Vagina (tissue), 2 donors: ENCODE measurements at regions not wholly inside any gene's neighbourhood (a gene's known extent, or its start where the extent isn't known, plus 50 kb on each side); places are given as distances from the start of the nearest gene placed in this dataset.

Experiments used
- DNase-seq, 2 donors: peaks; one replicate each; pipeline ENCODE4 v3.0.0-alpha.2; 2017; ENCODE audit errors: extremely low spot score in 2 of 2
- H3K27ac ChIP-seq: fragments of 200-600 bp; sonication (generic); one replicate; pipeline ENCODE4 v1.5.1; 2019
- H3K27me3 ChIP-seq: fragments of 200-600 bp; sonication (generic); one replicate; pipeline ENCODE4 v1.5.1; 2019
- H3K36me3 ChIP-seq, 2 donors: fragments of 200-600 bp; sonication (generic); one replicate each; pipeline ENCODE4 v1.5.1; 2017 to 2019
- H3K4me1 ChIP-seq: fragments of 200-600 bp; sonication (generic); one replicate; pipeline ENCODE4 v1.5.1; 2019
- H3K4me3 ChIP-seq, 2 donors: fragments of 200-600 bp; sonication (generic); 1 replicate in 1 of 2; 2 replicates in 1 of 2; pipeline ENCODE4 v1.5.1; 2016 to 2019
- H3K9me3 ChIP-seq: fragments of 200-600 bp; sonication (generic); one replicate; pipeline ENCODE4 v1.5.1; 2019
- CTCF ChIP-seq, 3 experiments: fragments of 450-650 bp in 2 of 3; fragments of 200-600 bp in 1 of 3; sonication (generic) in 1 of 3; IDR thresholded peaks; one replicate each; pipeline ENCODE4 v1.5.1; 2017 to 2019; ENCODE audit warnings: antibody characterized with exemption in 3 of 3, mild to moderate bottlenecking in 2 of 3, moderate library complexity in 2 of 3
- POLR2A ChIP-seq, 2 donors: fragments of 450-650 bp; IDR thresholded peaks; one replicate each; pipeline ENCODE4 v1.6.1; 2017; ENCODE audit warnings: antibody characterized with exemption in 2 of 2, mild to moderate bottlenecking in 2 of 2, moderate library complexity in 2 of 2
- POLR2AphosphoS5 ChIP-seq, 2 donors: sonication (generic); formaldehyde crosslinking; IDR thresholded peaks; one replicate each; pipeline ENCODE4 v1.9.0; 2017; ENCODE audit warnings: antibody characterized with exemption in 2 of 2, mild to moderate bottlenecking in 2 of 2, low read depth in 1 of 2; ENCODE audit not compliant: insufficient read depth in 1 of 2
- intact Hi-C: fragments of 100-400 bp; cut with DNase I; formaldehyde crosslinking; loops from one replicate; pipeline ENCODE4 v1.15.1; 2023

GRCh38 chr3:164927728-164928127, 150.6 kb downstream of the SI start:
- DNase-seq = no peak
- Histone ChIP-seq H3K27ac (no peak overlapping the region), H3K4me3 (no peak overlapping the region), H3K4me1 (no peaks in the 10 kb centered on the region), H3K36me3 (no peaks in the 10 kb centered on the region), H3K27me3 (no peaks in the 10 kb centered on the region), H3K9me3 (no peaks in the 10 kb centered on the region)
- no peak for TF ChIP-seq POLR2A (IDR thresholded peaks at IDR 0.05)
- no peak for TF ChIP-seq POLR2AphosphoS5 (IDR thresholded peaks at IDR 0.05; ENCODE audit: insufficient read depth in 1 of 2, low read depth in 1 of 2)
- TF ChIP-seq CTCF (IDR thresholded peaks at IDR 0.05) = no peak
- intact Hi-C loops = no loop called here

DNA sequence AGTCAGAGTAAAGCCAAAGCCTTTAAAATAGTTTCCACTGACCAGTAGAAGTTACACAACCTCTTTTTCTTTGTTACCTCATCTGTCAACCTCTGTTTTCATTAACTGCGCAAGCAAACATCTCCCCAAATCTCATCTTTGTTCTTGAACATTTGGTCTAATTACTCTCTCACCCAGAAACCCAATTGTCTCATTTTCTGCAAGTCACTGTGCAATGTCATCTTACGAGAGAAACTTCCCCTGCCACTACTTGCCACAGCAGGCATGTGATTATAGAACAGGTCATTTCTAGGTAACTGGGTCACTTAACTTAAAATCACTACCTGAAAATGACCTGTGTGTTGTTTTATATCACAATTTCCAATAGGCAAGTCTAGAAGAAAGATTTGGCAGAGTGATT, 159.4 kb downstream of the SI start:
- H3K36me3 ChIP-seq = no peaks in the 10 kb centered on the region
- H3K4me1 ChIP-seq = no peaks in the 10 kb centered on the region
- intact Hi-C loops = no loop called here
- no peak overlapping the region for H3K4me3 ChIP-seq
- no peak for TF ChIP-seq CTCF (IDR thresholded peaks at IDR 0.05)
- no peak for TF ChIP-seq POLR2AphosphoS5 (IDR thresholded peaks at IDR 0.05; ENCODE audit: insufficient read depth in 1 of 2, low read depth in 1 of 2)
- TF ChIP-seq POLR2A (IDR thresholded peaks at IDR 0.05) = no peak
- H3K9me3 ChIP-seq = no peaks in the 10 kb centered on the region
- H3K27me3 ChIP-seq = no peaks in the 10 kb centered on the region
- no peak for DNase-seq
- H3K27ac ChIP-seq = no peak overlapping the region

DNA sequence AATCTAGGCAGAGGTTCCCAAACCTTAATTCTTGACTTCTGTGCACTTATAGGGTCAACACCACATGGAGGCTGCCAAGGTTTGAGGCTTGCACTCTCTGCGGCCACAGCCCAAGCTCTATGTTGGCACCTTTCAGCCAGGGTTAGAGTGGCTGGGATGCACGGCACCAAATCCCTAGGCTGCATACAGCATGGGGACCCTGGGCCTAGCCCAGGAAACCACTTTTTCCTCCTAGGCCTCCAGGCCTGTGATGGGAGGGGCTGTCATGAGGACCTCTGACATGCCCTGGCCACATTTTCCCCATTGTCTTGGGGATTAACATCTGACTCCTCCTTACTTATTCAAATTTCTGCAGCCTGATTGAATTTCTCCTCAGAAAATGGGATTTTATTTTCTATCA, 165.4 kb downstream of the SI start:
- Histone ChIP-seq H3K4me3 (no peak overlapping the region), H3K27me3 (no peaks in the 10 kb centered on the region), H3K4me1 (no peaks in the 10 kb centered on the region), H3K36me3 (no peaks in the 10 kb centered on the region), H3K9me3 (no peaks in the 10 kb centered on the region), H3K27ac (no peak overlapping the region)
- TF ChIP-seq POLR2AphosphoS5 (IDR thresholded peaks at IDR 0.05; ENCODE audit: insufficient read depth in 1 of 2, low read depth in 1 of 2) (no peak), POLR2A (IDR thresholded peaks at IDR 0.05) (no peak), CTCF (IDR thresholded peaks at IDR 0.05) (no peak)
- no peak for DNase-seq
- intact Hi-C loops = no loop called here

GRCh38 chr3:164903820-164904451, 174.4 kb downstream of the SI start:
- TF ChIP-seq CTCF (IDR thresholded peaks at IDR 0.05) (no peak), POLR2AphosphoS5 (IDR thresholded peaks at IDR 0.05; ENCODE audit: insufficient read depth in 1 of 2, low read depth in 1 of 2) (no peak), POLR2A (IDR thresholded peaks at IDR 0.05) (no peak)
- Histone ChIP-seq H3K4me3 (no peak overlapping the region), H3K4me1 (no peaks in the 10 kb centered on the region), H3K27me3 (no peaks in the 10 kb centered on the region), H3K27ac (no peak overlapping the region), H3K36me3 (no peaks in the 10 kb centered on the region), H3K9me3 (no peaks in the 10 kb centered on the region)
- DNase-seq = no peak
- intact Hi-C loops = no loop called here

DNA sequence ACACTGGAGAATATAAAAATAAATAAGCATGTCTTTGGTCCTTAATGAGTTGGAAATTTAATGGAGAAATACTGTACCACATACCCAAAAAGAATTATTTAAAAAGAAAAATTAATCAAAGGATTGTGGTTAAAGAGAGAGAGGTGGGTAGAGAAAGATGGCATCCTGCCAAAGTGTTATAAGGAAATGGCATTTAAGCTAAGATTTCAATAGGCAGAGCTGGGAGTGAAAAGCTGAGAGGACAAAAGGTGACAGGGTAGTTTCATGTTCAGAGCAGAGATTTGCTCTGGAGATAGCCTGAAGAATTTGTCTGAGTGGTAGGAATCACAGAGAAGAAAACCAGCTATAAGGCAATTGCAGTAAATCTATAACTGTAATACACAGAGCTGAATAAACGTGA, 181.0 kb downstream of the SI start:
- H3K27me3 ChIP-seq = no peaks in the 10 kb centered on the region
- H3K4me1 ChIP-seq = no peaks in the 10 kb centered on the region
- intact Hi-C loops = no loop called here
- H3K36me3 ChIP-seq = no peaks in the 10 kb centered on the region
- no peaks in the 10 kb centered on the region for H3K9me3 ChIP-seq
- no peak for TF ChIP-seq POLR2AphosphoS5 (IDR thresholded peaks at IDR 0.05; ENCODE audit: insufficient read depth in 1 of 2, low read depth in 1 of 2)
- TF ChIP-seq POLR2A (IDR thresholded peaks at IDR 0.05) = no peak
- TF ChIP-seq CTCF (IDR thresholded peaks at IDR 0.05) = no peak
- DNase-seq = no peak
- H3K27ac ChIP-seq = no peak overlapping the region
- no peak overlapping the region for H3K4me3 ChIP-seq
